ENCODE measurements at regions not wholly inside any gene's neighbourhood (a gene's known extent, or its start where the extent isn't known, plus 50 kb on each side); places are given as distances from the start of the nearest gene placed in this dataset.
A peak's percentile ranks its signal among the peaks of the same experiment; 100 is the strongest.

DNA sequence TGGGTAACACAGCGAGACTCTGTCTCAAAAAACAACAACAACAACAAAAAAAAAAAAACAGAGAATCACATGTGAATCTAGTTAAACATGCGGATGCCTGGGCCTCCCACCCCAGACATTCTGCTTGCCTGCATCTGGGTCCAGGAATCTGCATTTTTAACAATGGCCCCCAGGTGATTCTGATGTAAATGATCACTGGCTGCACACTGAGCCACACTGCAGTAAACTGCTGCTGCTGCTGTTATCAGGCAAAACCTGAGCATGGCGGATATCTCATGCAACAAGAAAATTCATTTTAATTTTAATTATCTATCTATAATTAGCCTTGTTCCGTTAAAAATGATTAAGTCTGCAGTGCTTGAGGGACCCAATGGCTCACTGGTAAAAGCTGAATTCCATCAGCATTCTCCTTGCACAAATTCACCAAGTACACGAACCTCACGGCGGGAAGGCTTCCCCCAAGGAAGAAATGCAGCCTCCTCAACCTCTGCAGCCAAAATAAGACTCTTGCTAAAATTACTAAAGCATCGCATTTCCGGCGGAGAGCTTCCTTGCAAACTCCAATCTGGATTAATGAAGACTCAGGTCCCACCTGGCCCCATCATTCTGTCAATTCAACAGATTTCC is 81.6 kb upstream of the SNX9 start:
- intact Hi-C loops (cut with micrococcal nuclease) = no loop called here
- Histone ChIP-seq H3K4me1 (peaks cover 19% of the 10 kb centered on the region), H3K9me3 (replicated peaks) (no peaks in the 10 kb centered on the region), H3K4me3 (no peak overlapping the region), H3K27me3 (ENCODE audit: low read depth) (no peaks in the 10 kb centered on the region), H3K36me3 (no peaks in the 10 kb centered on the region), H3K27ac (replicated peaks) (peak overlapping the region; percentile 70)
- DNase-seq = no peak
- TF ChIP-seq, protein P1, sequence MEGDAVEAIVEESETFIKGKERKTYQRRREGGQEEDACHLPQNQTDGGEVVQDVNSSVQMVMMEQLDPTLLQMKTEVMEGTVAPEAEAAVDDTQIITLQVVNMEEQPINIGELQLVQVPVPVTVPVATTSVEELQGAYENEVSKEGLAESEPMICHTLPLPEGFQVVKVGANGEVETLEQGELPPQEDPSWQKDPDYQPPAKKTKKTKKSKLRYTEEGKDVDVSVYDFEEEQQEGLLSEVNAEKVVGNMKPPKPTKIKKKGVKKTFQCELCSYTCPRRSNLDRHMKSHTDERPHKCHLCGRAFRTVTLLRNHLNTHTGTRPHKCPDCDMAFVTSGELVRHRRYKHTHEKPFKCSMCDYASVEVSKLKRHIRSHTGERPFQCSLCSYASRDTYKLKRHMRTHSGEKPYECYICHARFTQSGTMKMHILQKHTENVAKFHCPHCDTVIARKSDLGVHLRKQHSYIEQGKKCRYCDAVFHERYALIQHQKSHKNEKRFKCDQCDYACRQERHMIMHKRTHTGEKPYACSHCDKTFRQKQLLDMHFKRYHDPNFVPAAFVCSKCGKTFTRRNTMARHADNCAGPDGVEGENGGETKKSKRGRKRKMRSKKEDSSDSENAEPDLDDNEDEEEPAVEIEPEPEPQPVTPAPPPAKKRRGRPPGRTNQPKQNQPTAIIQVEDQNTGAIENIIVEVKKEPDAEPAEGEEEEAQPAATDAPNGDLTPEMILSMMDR (IDR thresholded peaks at IDR 0.05; ENCODE audit: borderline replicate concordance) = no peak

DNA sequence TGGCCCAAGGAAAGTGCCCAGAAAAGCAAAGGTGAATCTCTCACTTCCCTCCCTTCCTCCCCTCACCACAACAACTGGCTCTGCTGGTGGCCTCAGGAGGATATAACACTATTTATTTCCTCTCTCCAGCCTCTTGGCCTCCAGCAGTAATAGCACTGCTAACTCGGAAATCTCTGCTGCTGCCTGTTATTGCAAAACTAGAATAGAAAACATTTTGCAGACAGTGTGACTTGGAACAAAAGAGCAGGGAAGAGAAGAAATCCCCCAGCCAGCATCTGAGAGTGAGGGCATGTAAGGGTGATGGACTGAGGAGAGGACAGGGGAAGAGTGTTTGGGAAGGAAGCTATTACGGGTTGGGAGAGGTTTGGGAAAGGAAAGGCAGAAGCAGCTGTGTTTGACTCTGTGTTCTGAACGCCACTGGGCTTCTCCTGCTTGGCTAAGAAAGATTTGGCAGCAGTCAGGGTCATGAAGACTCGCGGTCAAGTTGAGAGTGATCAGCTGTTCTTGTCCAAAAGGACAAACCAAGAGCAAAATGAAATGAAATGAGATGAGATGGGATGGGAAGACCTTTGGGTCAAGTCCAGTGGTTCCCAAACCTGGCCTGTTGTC is 81.0 kb upstream of the SNX9 start:
- Histone ChIP-seq H3K36me3 (no peaks in the 10 kb centered on the region), H3K27me3 (ENCODE audit: low read depth) (no peaks in the 10 kb centered on the region), H3K4me3 (no peak overlapping the region), H3K4me1 (peaks cover 25% of the 10 kb centered on the region), H3K27ac (replicated peaks) (peak overlapping the region; percentile 70), H3K9me3 (replicated peaks) (no peaks in the 10 kb centered on the region)
- TF ChIP-seq, protein P1 (IDR thresholded peaks at IDR 0.05; ENCODE audit: borderline replicate concordance) = no peak
- intact Hi-C loops (cut with micrococcal nuclease) = no loop called here
- DNase-seq = peak; percentile 46

DNA sequence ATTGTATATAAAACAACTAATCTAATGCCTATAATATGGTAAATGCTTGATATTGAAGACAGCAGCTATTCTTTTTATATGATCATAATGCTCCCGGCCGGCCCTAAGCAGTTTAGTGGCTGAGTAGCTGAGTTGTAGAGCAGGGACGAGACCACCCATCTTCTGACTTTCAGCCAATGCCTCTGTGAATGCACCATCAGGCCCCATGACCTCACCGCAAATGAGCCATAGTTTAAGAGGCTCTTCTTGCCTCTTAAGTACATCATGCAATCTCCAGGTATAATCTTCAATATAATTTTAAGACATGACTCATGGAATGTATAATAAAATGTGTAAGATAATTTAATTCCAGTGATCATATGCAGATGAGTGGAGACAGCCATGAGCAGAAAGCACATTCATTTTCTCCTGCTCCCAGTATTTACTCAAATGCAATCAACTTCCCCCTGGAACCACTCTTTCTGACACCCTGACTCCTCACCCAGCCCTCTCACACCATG is 78.9 kb upstream of the SNX9 start:
- Histone ChIP-seq H3K9me3 (replicated peaks) (no peaks in the 10 kb centered on the region), H3K27ac (replicated peaks) (no peak overlapping the region), H3K36me3 (no peaks in the 10 kb centered on the region), H3K4me1 (peaks cover 31% of the 10 kb centered on the region), H3K4me3 (no peak overlapping the region), H3K27me3 (ENCODE audit: low read depth) (no peaks in the 10 kb centered on the region)
- DNase-seq = no peak
- TF ChIP-seq, protein P1 (IDR thresholded peaks at IDR 0.05; ENCODE audit: borderline replicate concordance) = no peak
- intact Hi-C loops (cut with micrococcal nuclease) = no loop called here

DNA sequence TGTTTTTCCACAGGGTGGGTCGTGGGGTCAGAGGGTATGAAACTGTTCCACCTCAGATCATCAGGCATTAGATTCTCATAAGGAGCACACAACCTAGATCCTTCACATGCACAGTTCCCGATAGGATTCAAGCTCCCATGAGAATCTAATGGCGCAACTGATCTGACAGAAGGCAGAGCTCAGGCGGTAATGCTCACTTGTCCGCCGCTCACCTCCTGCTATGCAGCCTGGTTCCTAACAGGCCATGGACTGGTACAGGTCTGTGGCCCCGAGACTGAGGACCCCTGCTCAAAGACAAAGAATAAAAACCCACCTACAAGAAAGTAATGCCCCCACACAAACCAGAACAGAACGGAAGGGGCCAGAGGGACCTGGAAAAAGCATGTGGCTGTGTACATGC is 76.1 kb upstream of the SNX9 start:
- Histone ChIP-seq H3K9me3 (replicated peaks) (no peaks in the 10 kb centered on the region), H3K27ac (replicated peaks) (no peak overlapping the region), H3K27me3 (ENCODE audit: low read depth) (no peaks in the 10 kb centered on the region), H3K4me3 (no peak overlapping the region), H3K36me3 (no peaks in the 10 kb centered on the region), H3K4me1 (peaks cover 23% of the 10 kb centered on the region)
- TF ChIP-seq, protein P1 (IDR thresholded peaks at IDR 0.05; ENCODE audit: borderline replicate concordance) = no peak
- DNase-seq = no peak
- intact Hi-C loops (cut with micrococcal nuclease) = no loop called here

DNA sequence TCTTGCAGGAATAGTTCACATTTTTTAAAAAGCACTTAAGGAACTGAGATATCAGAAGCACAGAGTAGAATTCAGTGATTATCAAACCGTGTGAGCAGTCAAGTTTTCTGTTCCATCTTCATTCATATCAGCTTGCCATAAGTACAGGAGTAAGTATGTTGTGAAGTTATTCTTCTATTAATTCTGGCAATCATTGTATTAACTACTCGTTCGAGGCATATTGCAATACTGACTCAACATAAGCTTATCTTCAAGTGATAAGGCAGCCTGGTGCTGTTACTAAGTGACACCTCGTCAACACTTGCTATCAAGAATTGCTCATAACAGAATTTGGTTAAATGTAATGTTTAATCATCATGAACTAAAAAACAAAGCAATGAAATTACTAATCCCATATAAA is 75.7 kb upstream of the SNX9 start:
- Histone ChIP-seq H3K4me3 (no peak overlapping the region), H3K9me3 (replicated peaks) (no peaks in the 10 kb centered on the region), H3K36me3 (no peaks in the 10 kb centered on the region), H3K4me1 (peaks cover 18% of the 10 kb centered on the region), H3K27me3 (ENCODE audit: low read depth) (no peaks in the 10 kb centered on the region), H3K27ac (replicated peaks) (no peak overlapping the region)
- intact Hi-C loops (cut with micrococcal nuclease) = no loop called here
- no peak for DNase-seq
- TF ChIP-seq, protein P1 (IDR thresholded peaks at IDR 0.05; ENCODE audit: borderline replicate concordance) = no peak

Data from left ventricle myocardium inferior (tissue), 1 donor.